HG02981 (cell line): ENCODE measurements at regions not wholly inside any gene's neighbourhood (a gene's known extent, or its start where the extent isn't known, plus 50 kb on each side); places are given as distances from the start of the nearest gene placed in this dataset.
"Not testable (repeated sequence)": the region's sequence is repeated elsewhere in the genome, so short reads cannot be mapped to it uniquely, and the experiment has no call there.

Experiments
- ATAC-seq: cut with Tn5 transposase; IDR thresholded peaks from one replicate; pipeline ENCODE4 v1.9.1; 2021; ENCODE audit warnings: mild to moderate bottlenecking, moderate library complexity; ENCODE audit not compliant: unreplicated experiment

DNA sequence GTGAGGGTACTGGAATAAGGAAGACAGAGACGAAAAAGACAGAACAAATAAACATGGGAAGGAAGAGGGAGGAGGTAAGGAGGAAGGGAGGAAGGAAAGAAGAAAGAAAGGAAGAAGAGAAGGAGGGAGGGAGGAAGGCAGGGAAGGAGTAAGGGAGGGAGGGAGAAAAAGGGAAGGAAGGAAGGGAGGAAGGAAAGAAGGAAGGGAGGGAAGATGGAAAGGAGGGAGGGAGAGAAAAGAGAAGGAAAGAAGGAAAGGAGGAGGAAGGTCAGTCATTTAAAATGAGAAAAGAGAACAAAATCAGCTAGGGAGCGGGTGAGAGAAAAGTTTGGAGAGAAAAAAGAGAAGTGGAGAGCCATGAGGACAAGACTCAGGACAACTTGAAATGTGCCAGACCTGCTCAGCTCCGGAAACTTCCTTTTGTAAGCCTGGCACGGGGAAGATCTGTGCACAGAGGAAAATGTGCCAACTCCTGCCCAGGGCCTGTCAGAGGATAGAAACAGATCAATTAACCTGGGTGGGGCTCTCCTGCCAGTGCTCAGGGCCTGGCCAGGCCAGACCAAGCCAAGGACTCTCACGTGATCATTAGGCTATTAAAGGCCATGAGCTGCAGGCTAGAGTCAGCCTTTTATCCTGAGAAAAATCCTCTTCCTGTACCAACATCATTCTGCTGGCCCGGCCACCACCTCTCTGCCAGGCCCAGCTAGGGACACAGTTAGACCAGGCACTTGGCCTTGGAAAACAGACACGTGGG, 50.1 kb upstream of the BCL6 start:
- ATAC-seq, result no peak

DNA sequence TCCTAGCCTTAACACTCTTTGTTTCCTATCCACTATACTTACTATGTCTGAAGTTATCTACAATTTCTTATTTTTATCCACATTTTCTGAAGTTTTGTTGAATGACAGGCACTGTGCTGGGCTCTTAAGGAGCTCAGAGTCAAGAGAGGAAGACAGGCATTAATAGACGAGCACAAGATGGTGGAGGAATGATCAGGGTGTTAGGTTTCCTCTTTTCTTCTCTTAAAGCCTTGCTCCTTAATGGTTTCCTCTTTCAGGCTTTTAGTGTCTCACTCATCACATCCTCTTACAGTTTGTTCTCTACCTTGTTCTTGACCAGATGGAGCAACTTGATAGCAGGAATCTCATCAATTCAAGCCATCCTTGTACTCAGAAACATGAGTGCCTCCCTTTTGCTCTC, 52.9 kb upstream of the BCL6 start:
- no peak for ATAC-seq

DNA sequence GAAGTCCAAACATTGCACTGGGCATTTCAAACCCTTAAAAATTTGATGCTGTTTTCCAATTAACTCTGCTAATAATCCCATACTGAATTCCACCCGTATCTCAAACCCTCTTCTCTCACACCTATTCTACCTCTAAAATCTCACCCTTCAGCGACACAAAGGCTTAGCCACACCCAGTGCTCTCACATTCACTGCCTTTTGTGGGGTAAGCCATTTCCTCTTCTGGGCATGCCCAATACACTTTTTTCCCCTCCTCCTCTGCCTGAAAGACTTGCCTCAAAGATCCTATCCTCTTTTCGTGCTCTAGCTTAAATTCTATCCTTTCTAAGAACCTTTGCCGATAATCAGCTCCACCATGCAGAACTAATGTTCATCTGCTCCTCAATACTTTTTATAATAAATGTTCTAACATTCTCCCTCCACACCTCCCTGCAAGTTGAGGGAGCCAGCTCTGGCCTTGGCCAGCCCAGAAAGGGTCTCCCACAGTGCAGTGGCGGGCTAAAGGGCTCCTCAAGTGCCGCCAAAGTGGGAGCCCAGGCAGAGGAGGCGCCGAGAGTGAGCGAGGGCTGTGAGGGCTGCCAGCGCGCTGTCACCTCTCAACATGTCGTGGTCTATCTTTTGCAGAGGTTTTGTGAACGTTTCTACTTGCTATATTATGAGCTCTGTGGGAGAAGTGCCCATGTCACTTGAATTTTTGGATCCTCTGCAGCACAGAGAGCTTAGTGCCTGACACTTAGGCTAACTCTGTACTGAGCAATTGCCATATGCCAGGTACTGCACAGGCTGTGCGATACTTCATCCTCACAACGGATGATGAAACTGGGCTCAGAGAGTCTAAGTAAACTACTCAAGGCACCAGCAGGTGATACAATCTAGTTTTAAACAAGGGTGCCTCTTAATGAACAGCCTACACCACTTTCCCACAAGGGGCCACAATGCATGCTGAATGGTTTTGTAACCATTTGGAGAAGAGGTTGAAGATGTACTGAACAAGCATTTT, 53.6 kb upstream of the BCL6 start:
- ATAC-seq, result no peak

DNA sequence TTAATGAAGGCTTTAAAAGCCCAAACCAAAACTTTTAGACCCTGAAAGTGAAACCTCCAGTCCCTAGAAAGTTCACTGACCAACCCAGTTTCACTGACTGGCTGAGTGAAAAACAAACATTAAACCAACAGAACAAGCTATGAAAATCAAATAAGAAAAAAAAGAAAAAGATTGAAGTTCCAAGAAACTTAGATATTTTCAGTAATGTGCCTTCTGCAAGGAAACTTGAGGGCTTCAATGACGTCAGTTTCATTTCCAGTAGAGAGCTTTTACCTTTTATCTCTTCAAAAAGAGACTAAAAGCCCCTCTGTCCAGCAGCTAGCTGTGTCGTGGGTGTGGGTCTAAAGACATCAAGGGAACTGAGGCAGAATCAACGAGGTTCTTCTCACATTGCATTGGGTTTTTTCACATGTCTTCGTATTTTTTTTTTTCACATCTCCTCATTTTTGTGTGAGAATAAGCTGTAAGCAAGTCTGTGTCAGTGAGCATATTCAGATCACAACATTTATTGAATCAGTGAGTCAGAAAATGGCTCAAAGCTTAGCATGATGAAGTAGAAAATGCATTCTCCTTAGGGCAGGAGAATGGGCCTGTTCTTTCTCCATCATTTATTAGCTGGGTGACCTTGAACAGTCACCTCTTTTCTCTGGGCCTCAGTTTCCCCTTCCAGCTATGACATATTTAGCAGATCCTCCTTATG, 54.8 kb upstream of the BCL6 start:
- ATAC-seq, result peak; percentile 57

DNA sequence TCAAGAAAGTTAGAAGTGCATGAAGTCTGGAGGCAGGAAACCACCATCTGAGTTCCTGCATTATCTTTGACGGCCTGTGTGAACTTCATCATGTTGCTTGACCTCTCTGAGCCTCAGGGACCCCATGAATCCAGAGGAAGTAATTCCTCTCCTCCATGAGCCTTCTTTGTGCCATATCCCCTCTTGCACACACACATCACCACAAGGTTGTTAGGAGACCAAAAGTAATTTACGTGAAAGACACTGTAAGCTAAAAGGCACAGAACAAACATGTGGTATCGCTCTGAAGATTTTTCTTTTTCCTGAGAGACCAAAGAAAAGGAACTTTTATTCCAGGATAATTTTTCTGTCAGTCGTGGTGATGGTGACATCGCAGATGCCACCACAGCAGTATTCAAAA, 55.9 kb upstream of the BCL6 start:
- no peak for ATAC-seq

DNA sequence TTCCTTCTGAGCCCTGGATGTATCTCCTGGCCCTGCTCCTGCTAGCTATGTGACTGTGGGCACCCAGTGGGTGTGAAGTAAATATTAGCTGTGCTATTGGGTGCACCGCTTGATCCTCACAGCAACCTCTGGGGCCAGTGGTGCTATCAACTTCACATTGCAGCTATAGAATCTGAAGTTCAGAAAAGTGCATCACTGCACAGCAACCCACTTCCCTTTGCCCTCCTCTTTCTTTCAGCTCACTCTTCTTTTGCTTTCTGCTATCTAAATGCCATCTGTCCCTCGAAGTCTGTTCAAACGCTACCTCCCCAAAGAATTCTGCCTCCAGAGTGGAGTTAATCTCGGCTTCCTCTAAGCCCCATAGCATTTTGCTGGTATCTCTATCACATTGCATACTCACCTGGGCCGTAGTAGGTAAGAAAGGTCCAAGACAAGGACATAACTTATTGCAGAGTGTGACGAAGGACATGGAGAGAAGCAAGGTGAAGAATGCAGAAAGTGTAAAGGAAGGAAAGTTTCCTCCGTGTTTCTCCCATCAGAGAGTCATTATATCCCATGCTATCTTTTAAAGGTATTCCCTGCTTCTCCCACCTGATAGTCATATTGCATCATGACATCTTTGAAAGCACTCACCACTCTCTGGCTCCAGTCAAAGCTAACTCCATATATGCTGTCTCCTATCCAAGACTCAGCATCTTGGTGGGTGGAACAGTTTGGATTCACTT, 57.1 kb upstream of the BCL6 start:
- ATAC-seq, result no peak

DNA sequence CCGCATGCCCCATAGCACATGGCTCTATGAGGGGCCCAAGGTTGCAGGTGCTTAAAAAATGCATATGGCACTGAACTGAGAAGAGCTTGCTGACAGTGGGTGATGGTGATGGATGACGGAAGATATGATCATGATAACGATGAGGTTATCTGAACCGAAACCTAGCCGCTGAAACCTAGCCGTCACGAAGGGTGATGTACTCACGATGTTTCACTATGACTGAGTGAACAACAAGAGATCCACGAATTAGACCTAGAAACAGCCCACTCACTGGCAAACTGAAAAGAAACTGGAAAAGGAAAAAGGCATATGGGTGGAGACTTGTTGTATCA, 57.6 kb upstream of the BCL6 start:
- ATAC-seq, result peak; percentile 90

DNA sequence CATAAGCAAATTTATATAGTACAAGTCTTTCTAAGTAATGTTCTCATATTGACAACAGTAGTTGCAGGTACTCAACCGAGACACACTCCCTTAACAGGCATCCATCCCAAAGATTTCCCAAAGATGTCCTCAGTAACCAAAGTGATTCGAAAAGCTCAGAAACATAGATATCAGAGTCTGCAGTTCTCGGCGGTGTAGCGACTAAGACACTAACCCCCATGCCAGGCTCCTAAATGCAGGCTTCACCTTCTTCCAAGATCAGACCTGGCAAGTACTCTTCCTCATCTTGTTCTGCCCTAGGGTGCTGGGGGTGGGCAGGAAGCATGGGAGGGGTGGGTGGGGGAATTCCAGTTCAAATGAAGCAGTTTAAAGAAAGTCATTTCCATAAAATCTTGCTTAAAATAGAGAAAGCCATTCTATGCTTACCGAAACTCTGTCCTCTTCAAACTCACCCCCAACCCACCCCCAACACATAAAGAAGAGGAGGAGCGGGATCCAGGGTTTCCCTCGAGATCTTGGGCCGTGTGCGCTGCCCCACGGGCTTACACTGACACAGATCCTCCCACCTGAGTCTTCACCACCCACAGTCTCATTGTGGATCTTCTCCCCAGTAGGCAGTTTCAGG, 59.0 kb upstream of the BCL6 start:
- ATAC-seq, result no peak

DNA sequence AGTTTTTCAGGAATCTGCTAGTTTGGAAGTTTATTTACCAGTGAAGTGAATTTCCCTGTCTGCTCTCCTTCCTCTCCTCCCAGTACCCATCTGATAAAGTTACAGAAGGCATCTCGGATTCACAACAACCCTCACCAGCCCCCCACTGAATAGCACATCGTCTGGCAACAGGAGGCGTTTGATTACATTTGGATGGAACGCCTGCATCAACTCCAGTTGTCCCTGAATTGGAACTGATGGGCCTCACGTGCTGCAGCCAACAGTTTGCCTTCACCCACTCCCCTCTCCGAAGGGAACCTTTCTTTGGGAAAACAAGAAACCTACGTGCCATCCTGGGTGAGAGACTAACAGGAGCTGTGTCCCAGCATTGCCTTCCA, 59.5 kb upstream of the BCL6 start:
- no peak for ATAC-seq

DNA sequence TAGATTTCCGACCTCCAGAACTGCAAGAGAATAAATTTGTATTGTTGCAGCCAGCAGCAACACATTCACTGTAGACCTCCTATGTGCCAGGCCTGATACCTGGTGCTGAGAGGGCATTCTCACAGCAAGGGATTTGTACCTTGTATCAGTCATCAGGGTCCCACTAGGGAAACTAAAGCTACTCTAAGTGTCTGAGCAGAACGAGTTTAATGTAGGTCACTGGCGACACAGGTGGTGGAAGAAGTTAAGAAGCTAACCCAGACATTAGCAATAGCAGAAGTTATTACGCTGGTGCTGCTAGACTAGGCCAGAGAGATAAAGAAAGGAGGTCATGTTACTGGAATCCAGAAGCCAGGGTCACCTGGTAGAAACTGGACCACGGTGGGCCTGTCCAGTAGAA, 60.5 kb upstream of the BCL6 start:
- ATAC-seq, result no peak

DNA sequence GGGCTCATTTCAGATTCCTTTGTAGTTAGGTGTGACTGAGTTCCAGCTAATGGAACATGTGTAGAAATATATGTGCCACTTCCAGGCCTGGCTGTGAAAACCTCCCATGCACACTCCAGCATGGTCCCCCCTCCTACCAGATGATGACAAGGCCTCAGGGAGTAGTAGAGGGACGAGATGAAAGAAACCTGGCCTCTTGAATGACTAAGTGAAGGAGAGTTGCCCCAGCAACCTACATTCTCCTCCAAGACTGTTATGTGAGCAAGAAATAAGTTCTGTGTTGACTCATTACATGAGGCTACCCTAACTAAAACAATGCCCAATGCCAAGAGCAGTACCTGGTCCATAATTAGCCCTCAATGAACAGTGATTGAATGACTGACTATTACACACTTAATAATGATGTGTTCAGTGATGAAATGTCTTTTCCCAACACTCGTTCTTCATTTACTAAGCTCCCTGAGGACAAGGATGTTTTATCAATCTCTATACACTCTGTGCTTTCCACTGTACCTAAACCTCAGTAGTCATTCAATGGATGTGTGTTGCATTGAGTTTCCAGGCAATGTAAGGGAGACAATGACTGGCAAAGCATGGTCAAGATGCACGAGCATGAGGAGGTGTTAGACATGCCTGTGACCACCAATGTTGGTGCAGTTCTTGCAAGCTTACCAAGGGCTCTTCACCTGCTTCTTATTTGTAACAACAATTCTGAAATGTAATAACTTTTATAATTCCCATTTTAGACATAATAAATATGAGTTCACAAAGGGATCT, 62.0 kb upstream of the BCL6 start:
- no peak for ATAC-seq

DNA sequence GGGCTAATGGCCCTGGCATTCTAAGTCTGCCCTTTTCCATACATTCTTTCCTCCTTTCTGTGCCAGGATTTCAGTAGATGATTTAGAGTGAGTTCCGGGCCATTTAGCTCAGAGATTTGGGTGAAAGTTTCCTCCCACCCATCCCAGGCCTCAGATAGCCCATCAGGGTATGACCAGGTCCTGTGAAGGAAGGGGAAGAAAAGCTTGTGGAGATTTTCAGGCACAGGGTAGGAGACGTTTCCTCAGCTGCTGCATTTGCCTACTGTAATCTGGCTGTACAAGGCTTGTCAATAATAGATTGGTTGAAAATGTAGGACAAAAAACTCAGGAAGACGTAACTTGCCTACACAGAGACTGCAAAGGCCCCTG, 63.2 kb upstream of the BCL6 start:
- no peak for ATAC-seq

DNA sequence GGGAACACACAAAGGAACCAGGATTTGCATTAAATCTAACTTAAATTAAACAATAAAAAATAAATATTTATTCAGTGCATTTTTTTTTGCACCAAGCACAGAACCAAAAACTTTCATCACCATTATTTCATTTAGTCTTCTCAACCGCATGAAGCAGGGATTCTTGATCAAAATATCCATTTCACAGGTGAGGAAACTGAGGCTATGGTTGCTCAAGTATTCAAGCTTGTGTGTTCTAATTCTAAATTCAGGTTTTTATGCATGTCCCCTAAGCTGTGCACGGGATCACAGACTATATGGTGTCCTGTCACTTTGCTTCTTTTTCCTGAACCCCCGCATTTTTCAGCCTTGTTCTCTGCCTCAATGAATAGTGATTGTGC, 64.3 kb upstream of the BCL6 start:
- no peak for ATAC-seq

DNA sequence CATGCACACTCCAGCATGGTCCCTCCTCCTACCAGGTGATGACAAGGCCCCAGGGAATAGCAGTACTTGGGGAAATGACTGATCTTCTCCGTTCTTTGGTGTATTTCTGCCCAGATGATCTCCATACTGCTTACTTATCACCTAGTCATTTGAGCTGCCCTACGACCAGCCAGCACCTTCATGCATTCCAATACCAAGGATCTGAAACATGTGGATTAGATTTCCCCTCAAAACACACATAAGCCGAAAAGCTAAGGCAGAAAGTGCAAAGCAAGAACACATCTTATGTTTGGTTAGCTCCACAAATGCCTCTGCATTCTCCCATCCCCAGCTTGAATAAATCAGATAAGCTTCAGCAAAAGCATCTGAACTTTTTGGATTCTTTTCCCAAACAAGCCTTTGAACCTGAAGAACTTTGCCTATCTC, 64.8 kb upstream of the BCL6 start:
- no peak for ATAC-seq

DNA sequence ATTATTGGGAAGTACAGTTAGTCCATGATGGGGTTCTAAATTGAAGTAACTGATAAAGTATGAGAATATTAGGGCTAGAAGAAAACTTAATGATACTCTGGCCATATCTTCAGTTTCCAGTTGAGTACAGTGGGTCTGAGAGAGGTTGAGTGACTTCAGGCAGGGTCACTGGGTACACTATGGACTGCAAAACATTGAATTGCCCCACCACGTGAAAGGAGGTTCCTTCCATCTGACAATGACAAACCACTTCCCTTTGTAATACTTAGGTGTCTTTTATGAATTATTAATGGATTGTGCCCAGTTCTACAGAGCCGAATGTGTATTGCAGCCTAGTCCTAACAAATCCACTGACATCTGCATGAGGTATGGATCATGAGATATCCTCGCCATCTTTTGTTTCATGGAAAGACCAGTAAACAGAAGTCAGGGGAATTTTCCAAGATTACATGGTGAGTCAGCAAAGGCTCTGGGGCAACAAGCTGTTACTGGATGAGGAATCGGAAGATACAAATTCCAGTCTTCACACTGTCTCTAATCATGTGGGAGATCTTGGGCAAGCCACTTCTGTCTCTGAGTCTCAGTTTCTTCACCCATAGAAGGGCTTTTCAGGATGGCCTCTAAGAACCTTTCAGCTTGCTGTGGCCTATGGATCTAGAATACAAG, 66.5 kb upstream of the BCL6 start:
- ATAC-seq, result no peak

DNA sequence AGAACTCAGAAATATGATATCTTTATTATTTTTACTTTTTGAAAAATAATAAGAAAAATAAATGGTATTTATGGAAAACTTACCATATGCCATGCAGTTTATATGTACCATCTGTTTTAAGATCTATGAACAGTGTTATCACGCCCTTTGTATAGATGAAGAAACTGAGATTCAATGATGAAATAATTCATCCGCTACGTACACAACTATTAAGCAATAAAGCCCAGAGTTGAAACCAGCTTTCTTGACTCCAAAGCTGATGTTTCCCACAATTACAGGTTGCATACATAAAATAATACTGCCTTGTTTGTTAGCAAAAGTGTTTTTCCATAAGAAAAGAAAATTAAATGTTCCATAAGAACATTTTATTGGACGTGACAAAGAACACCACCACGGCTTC, 67.2 kb upstream of the BCL6 start:
- no peak for ATAC-seq

DNA sequence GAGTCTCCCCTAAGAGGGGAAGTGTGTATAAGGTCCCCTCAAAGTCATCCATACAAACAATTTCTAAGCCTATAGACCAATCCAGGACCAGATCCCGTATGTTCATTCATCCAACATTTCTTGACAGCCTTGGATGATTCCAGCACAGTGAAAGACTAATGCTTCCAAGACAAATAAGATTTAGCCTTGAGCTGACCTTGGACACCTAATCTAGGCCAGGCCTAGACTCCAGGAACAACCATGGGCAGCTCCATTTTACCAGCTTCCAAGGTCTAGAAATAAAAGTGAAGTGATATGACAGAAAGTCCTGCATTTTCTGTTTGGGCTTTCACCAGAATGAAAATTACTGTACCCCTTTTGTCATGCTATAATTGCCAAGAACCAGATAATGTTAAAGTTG, 67.9 kb upstream of the BCL6 start:
- no peak for ATAC-seq

DNA sequence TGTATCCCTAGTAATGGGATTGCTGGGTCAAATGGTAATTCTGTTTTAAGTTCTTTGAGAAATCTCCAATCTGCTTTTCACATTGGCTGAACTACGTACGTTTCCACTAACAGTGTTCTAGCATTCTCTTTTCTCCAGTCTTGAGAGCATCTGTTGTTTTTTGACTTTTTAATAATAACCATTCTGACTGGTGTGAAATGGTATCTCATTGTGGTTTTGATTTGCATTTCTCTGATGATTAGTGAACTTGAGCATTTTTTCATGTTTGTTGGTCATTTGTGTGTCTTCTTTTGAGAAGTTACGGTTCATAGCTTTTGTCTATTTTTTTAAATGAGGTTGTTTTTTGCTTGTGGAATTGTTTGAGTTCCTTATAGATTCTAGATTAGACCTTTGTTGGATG, 72.5 kb upstream of the BCL6 start:
- ATAC-seq, result not testable (repeated sequence)

DNA sequence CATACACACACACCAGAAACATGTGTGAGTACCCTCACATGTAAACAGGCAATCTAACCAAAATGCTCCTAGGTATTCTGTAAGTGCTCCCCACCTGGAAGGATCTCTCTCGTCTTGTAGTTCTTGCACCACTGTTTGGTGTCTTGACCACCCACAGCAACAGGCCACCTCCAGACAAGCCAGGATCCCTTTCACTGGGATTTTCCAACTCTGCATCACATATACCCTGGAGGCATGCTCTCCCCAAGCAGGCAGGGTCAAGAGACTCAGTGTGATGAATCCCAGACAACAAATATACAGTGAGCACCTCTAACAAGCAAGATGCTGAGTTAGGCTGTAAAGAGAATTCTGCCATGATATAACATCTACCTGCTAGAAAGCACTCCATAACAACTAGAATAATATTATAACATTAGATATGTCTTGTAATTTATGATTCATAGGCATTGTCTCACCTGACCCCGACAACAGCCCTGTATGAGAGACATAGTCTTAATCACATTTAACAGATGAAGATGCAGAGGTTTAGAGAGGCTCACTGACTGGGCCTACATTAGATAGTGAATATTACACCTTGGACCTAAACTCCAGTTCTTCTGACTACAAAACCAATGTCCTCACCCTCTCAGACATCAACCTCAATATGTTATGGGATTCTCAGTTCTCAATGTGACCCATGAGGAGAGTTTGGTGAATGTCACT, 76.5 kb upstream of the BCL6 start:
- ATAC-seq, result no peak
